HUES64 (cell line): ENCODE measurements at regions not wholly inside any gene's neighbourhood (a gene's known extent, or its start where the extent isn't known, plus 50 kb on each side); places are given as distances from the start of the nearest gene placed in this dataset.
A peak's percentile ranks its signal among the peaks of the same experiment; 100 is the strongest.
"Not testable (repeated sequence)": the region's sequence is repeated elsewhere in the genome, so short reads cannot be mapped to it uniquely, and the experiment has no call there.

Experiments
- H3K27ac ChIP-seq: 2 replicates; pipeline ENCODE4 v1.7.0; 2013; ENCODE audit warnings: low read depth, low read length, inconsistent platforms
- H3K27me3 ChIP-seq: 2 replicates; pipeline ENCODE4 v1.6.1; 2013; ENCODE audit warnings: mild to moderate bottlenecking, low read length; ENCODE audit not compliant: insufficient read depth
- H3K36me3 ChIP-seq: 2 replicates; pipeline ENCODE4 v1.6.1; 2013; ENCODE audit warnings: mild to moderate bottlenecking, low read length; ENCODE audit not compliant: insufficient read depth
- H3K4me1 ChIP-seq: 2 replicates; pipeline ENCODE4 v1.6.1; 2013; ENCODE audit warnings: mild to moderate bottlenecking, low read length, moderate library complexity; ENCODE audit not compliant: insufficient read depth
- H3K4me3 ChIP-seq: 2 replicates; pipeline ENCODE4 v1.5.1; 2013; ENCODE audit warnings: mild to moderate bottlenecking, low read length, moderate library complexity
- H3K9ac ChIP-seq: 2 replicates; pipeline ENCODE4 v1.6.1; 2013; ENCODE audit warnings: mild to moderate bottlenecking, low read depth, low read length
- H3K9me3 ChIP-seq: 2 replicates; pipeline ENCODE4 v1.6.1; 2013; ENCODE audit warnings: low read depth, low read length; ENCODE audit not compliant: insufficient read depth
- WGBS: fragments of 150-250, 120-280 bp; methylation state at CpG from one replicate; pipeline ENCODE4 v1.1.7; 2013; ENCODE audit warnings: missing lambda C conversion rate; 5-methylcytosine and 5-hydroxymethylcytosine counted together

GRCh38 chr4:162891788-162892707, 274.6 kb downstream of the NAF1 start:
- H3K4me3 ChIP-seq: no peak overlapping the region
- H3K27me3 ChIP-seq: no peaks in the 10 kb centered on the region
- no peaks in the 10 kb centered on the region for H3K36me3 ChIP-seq
- no peak overlapping the region for H3K27ac ChIP-seq
- H3K9me3 ChIP-seq: no peaks in the 10 kb centered on the region
- 83% methylated on average over 2 of the region's 3 CpGs for WGBS
- 0 out of 2 replicates have a peak, but pooled peaks cover 5% of the 10 kb centered on the region for H3K4me1 ChIP-seq
- H3K9ac ChIP-seq: no peak overlapping the region

- no peaks in the 10 kb centered on the region for H3K4me1 ChIP-seq
- no peak overlapping the region for H3K9ac ChIP-seq
- H3K27me3 ChIP-seq: no peaks in the 10 kb centered on the region
- no peak overlapping the region for H3K27ac ChIP-seq
- no peaks in the 10 kb centered on the region for H3K9me3 ChIP-seq
- no peaks in the 10 kb centered on the region for H3K36me3 ChIP-seq
- H3K4me3 ChIP-seq: no peak overlapping the region
- 90% methylated on average over 1 of the region's 1 CpG for WGBS
Measured at GRCh38 chr4:162878096-162878495, 288.6 kb downstream of the NAF1 start.

GRCh38 chr4:162874748-162875147, 291.9 kb downstream of the NAF1 start:
- Histone ChIP-seq H3K36me3 (no peaks in the 10 kb centered on the region), H3K4me3 (no peak overlapping the region)
- WGBS: 100% methylated on average over 2 of the region's 2 CpGs

GRCh38 chr4:162871990-162872389, 294.7 kb downstream of the NAF1 start:
- Histone ChIP-seq H3K9me3 (no peaks in the 10 kb centered on the region), H3K9ac (no peak overlapping the region), H3K27me3 (no peaks in the 10 kb centered on the region), H3K4me3 (no peak overlapping the region), H3K27ac (no peak overlapping the region), H3K4me1 (no peaks in the 10 kb centered on the region), H3K36me3 (no peaks in the 10 kb centered on the region)
- WGBS: 93% methylated on average over 4 of the region's 4 CpGs

More at GRCh38 chr4:162874748-162875147, 291.9 kb downstream of the NAF1 start:
- Histone ChIP-seq H3K27ac (no peak overlapping the region), H3K9me3 (no peaks in the 10 kb centered on the region), H3K4me1 (no peaks in the 10 kb centered on the region), H3K9ac (no peak overlapping the region), H3K27me3 (no peaks in the 10 kb centered on the region)

- Histone ChIP-seq H3K27ac (no peak overlapping the region), H3K4me3 (no peak overlapping the region), H3K9ac (no peak overlapping the region), H3K36me3 (no peaks in the 10 kb centered on the region), H3K9me3 (0 out of 2 replicates have a peak, but pooled peaks cover 2% of the 10 kb centered on the region), H3K4me1 (no peaks in the 10 kb centered on the region), H3K27me3 (no peaks in the 10 kb centered on the region)
Measured at GRCh38 chr4:162869157-162869556, 297.5 kb downstream of the NAF1 start.

GRCh38 chr4:162866565-162866964, 300.1 kb downstream of the NAF1 start:
- H3K27me3 ChIP-seq: no peaks in the 10 kb centered on the region

GRCh38 chr4:162865102-162865501, 301.6 kb downstream of the NAF1 start:
- Histone ChIP-seq H3K9ac (no peak overlapping the region), H3K27me3 (no peaks in the 10 kb centered on the region), H3K27ac (no peak overlapping the region), H3K9me3 (0 out of 2 replicates have a peak, but pooled peaks cover 2% of the 10 kb centered on the region), H3K4me1 (no peaks in the 10 kb centered on the region), H3K4me3 (no peak overlapping the region), H3K36me3 (no peaks in the 10 kb centered on the region)
- 99% methylated on average over 2 of the region's 2 CpGs for WGBS

More at GRCh38 chr4:162866565-162866964, 300.1 kb downstream of the NAF1 start:
- Histone ChIP-seq H3K9me3 (0 out of 2 replicates have a peak, but pooled peaks cover 2% of the 10 kb centered on the region), H3K4me3 (no peak overlapping the region), H3K36me3 (no peaks in the 10 kb centered on the region), H3K9ac (no peak overlapping the region), H3K4me1 (no peaks in the 10 kb centered on the region), H3K27ac (no peak overlapping the region)
- 95% methylated on average over 2 of the region's 2 CpGs for WGBS

- Histone ChIP-seq H3K4me3 (no peak overlapping the region), H3K4me1 (peaks cover 4% of the 10 kb centered on the region; the same call in 1 of the 2 replicates), H3K9ac (no peak overlapping the region), H3K9me3 (no peaks in the 10 kb centered on the region), H3K27me3 (no peaks in the 10 kb centered on the region), H3K36me3 (no peaks in the 10 kb centered on the region), H3K27ac (no peak overlapping the region)
- WGBS: 92% methylated on average over 3 of the region's 3 CpGs
Measured at GRCh38 chr4:162853788-162854187, 312.9 kb downstream of the NAF1 start.

GRCh38 chr4:162852642-162853041, 314.0 kb downstream of the NAF1 start:
- no peaks in the 10 kb centered on the region for H3K27me3 ChIP-seq
- 79% methylated on average over 4 of the region's 4 CpGs for WGBS
- H3K4me1 ChIP-seq: peaks cover 4% of the 10 kb centered on the region; the same call in 1 of the 2 replicates
- no peak overlapping the region for H3K4me3 ChIP-seq
- H3K9me3 ChIP-seq: no peaks in the 10 kb centered on the region
- no peak overlapping the region for H3K9ac ChIP-seq
- no peaks in the 10 kb centered on the region for H3K36me3 ChIP-seq
- H3K27ac ChIP-seq: no peak overlapping the region

GRCh38 chr4:162851241-162851758, 315.4 kb downstream of the NAF1 start:
- WGBS: 98% methylated on average over 4 of the region's 6 CpGs
- H3K9me3 ChIP-seq, H3K27me3 ChIP-seq, H3K27ac ChIP-seq, H3K9ac ChIP-seq, H3K36me3 ChIP-seq, H3K4me3 ChIP-seq, H3K4me1 ChIP-seq: not testable (repeated sequence)

- H3K27ac ChIP-seq: peak overlapping the region; percentile 25; the same call in 1 of the 2 replicates
- H3K4me1 ChIP-seq: peaks cover 4% of the 10 kb centered on the region; the same call in 1 of the 2 replicates
- H3K36me3 ChIP-seq: no peaks in the 10 kb centered on the region
- no peak overlapping the region for H3K4me3 ChIP-seq
- H3K9me3 ChIP-seq: no peaks in the 10 kb centered on the region
- no peak overlapping the region for H3K9ac ChIP-seq
- no peaks in the 10 kb centered on the region for H3K27me3 ChIP-seq
Measured at GRCh38 chr4:162849937-162850336, 316.8 kb downstream of the NAF1 start.
